H1 (cell line): ENCODE measurements at regions not wholly inside any gene's neighbourhood (a gene's known extent, or its start where the extent isn't known, plus 50 kb on each side); places are given as distances from the start of the nearest gene placed in this dataset.

Experiments
- CTCF ChIA-PET: fragments of 300-600 bp; sonication (Branson Sonifier 250); formaldehyde crosslinking; loops from one replicate; lab custom pipeline; 2021; ENCODE audit not compliant: partially characterized antibody; lab: Charles Lee
- POLR2A ChIA-PET: fragments of 300-600 bp; sonication (Branson Sonifier 250); formaldehyde crosslinking; loops from one replicate; lab custom pipeline; 2021; ENCODE audit warnings: inconsistent platforms; ENCODE audit not compliant: partially characterized antibody; lab: Charles Lee
- DNase-seq, 2 experiments: peaks; one replicate each; pipeline versions ENCODE4 v3.0.0 to v3.0.0-alpha.2; 2010 to 2022; ENCODE audit warnings: low spot score in 2 of 2, low read depth in 1 of 2, mixed read lengths in 1 of 2
- FAIRE-seq: peaks from 2 replicates; lab custom pipeline; 2011; peaks lifted over from hg19 to GRCh38; lab: Jason Lieb, UNC
- H2AFZ ChIP-seq: 2 replicates; pipeline ENCODE4 v1.8.1; 2012; ENCODE audit warnings: low read length, inconsistent platforms
- H2AK5ac ChIP-seq: 2 replicates; pipeline ENCODE4 v1.6.1; 2013; ENCODE audit warnings: low read depth, low read length
- H2BK120ac ChIP-seq: replicated peaks from 2 replicates; pipeline ENCODE3; 2013; ENCODE audit warnings: low read depth, low read length, inconsistent platforms
- H2BK12ac ChIP-seq: 2 replicates; pipeline ENCODE4 v1.6.1; 2013; ENCODE audit warnings: low read depth, low read length
- H2BK15ac ChIP-seq: 2 replicates; pipeline ENCODE4 v1.6.1; 2013; ENCODE audit warnings: low read length
- H2BK20ac ChIP-seq: 2 replicates; pipeline ENCODE4 v1.6.1; 2013; ENCODE audit warnings: low read length
- H2BK5ac ChIP-seq: 2 replicates; pipeline ENCODE4 v1.6.1; 2013; ENCODE audit warnings: low read depth, low read length
- H3K14ac ChIP-seq: 2 replicates; pipeline ENCODE4 v1.6.1; 2013; ENCODE audit warnings: inconsistent platforms; ENCODE audit not compliant: insufficient read length
- H3K18ac ChIP-seq: 2 replicates; pipeline ENCODE4 v1.6.1; 2013; ENCODE audit warnings: low read length; ENCODE audit errors: extremely low read depth
- H3K23ac ChIP-seq: 2 replicates; pipeline ENCODE4 v1.6.1; 2013; ENCODE audit warnings: inconsistent platforms; ENCODE audit not compliant: insufficient read length
- H3K23me2 ChIP-seq: 2 replicates; pipeline ENCODE4 v1.6.1; 2013; ENCODE audit warnings: low read depth, low read length
- H3K27ac ChIP-seq: 2 replicates; pipeline ENCODE4 v1.6.1; 2011; ENCODE audit warnings: low read depth, low read length, inconsistent platforms
- H3K27me3 ChIP-seq, 4 experiments: replicated peaks in 1 of 4; 1 replicate in 1 of 4; 2 replicates in 3 of 4; pipeline versions ENCODE4 v1.6.1 to v1.8.1; 2011 to 2013; ENCODE audit warnings: low read length in 3 of 4, mild to moderate bottlenecking in 3 of 4, inconsistent platforms in 2 of 4, mixed read lengths in 2 of 4, moderate library complexity in 1 of 4; ENCODE audit not compliant: control insufficient read depth in 3 of 4, insufficient read depth in 3 of 4; ENCODE audit errors: extremely low read depth in 1 of 4
- H3K36me3 ChIP-seq, 4 experiments: 2 replicates each; pipeline versions ENCODE4 v1.6.1 to v1.8.1; 2011 to 2013; ENCODE audit warnings: mild to moderate bottlenecking in 4 of 4, low read length in 3 of 4, moderate library complexity in 2 of 4, control low read depth in 1 of 4, inconsistent platforms in 1 of 4; ENCODE audit not compliant: insufficient read depth in 4 of 4, control insufficient read depth in 2 of 4
- H3K4ac ChIP-seq: replicated peaks from 2 replicates; pipeline ENCODE3; 2013; ENCODE audit warnings: low read length, low read depth, mixed read lengths, inconsistent platforms; ENCODE audit not compliant: insufficient read length
- H3K4me1 ChIP-seq, 4 experiments: replicated peaks in 1 of 4; 1 replicate in 1 of 4; 2 replicates in 3 of 4; pipeline versions ENCODE4 v1.6.1 to v1.8.1; 2011 to 2013; ENCODE audit warnings: low read length in 3 of 4, inconsistent platforms in 2 of 4, mixed read lengths in 1 of 4; ENCODE audit not compliant: insufficient read depth in 4 of 4, control insufficient read depth in 3 of 4
- H3K4me2 ChIP-seq, 2 experiments: 2 replicates each; pipeline versions ENCODE4 v1.6.1 to v1.8.1; 2011 to 2013; ENCODE audit warnings: low read depth in 2 of 2, low read length in 2 of 2, control low read depth in 1 of 2, inconsistent platforms in 1 of 2, mild to moderate bottlenecking in 1 of 2; ENCODE audit not compliant: insufficient read depth in 1 of 2
- H3K4me3 ChIP-seq, 4 experiments: fragments of 200-600, 300-600 bp in 1 of 4; sonication (generic), shearing (Covaris generic), sonication (Bioruptor Twin) in 1 of 4; 2 replicates each; pipeline versions ENCODE4 v1.5.1 to v1.8.1; 2011 to 2016; ENCODE audit warnings: low read length in 4 of 4, low read depth in 3 of 4, control low read depth in 2 of 4, inconsistent platforms in 2 of 4, mild to moderate bottlenecking in 2 of 4, mixed read lengths in 1 of 4, moderate library complexity in 1 of 4; ENCODE audit not compliant: insufficient read depth in 2 of 4; ENCODE audit errors: extremely low read depth in 1 of 4
- H3K56ac ChIP-seq: replicated peaks from 2 replicates; pipeline ENCODE3; 2013; ENCODE audit warnings: low read depth, mild to moderate bottlenecking, mixed read lengths, low read length, inconsistent platforms; ENCODE audit not compliant: insufficient read length
- H3K79me1 ChIP-seq: 2 replicates; pipeline ENCODE4 v1.6.1; 2013; ENCODE audit warnings: low read depth, low read length, control low read depth
- H3K79me2 ChIP-seq, 2 experiments: 2 replicates each; pipeline versions ENCODE4 v1.6.1 to v1.8.1; 2012 to 2013; ENCODE audit warnings: low read length in 2 of 2, mild to moderate bottlenecking in 2 of 2, inconsistent platforms in 1 of 2; ENCODE audit not compliant: insufficient read depth in 2 of 2, control insufficient read depth in 1 of 2
- H3K9ac ChIP-seq, 4 experiments: replicated peaks in 1 of 4; 1 replicate in 1 of 4; 2 replicates in 3 of 4; pipeline versions ENCODE4 v1.6.1 to v1.8.1; 2011 to 2013; ENCODE audit warnings: low read depth in 3 of 4, low read length in 3 of 4, control low read depth in 2 of 4, mild to moderate bottlenecking in 2 of 4, moderate library complexity in 2 of 4, inconsistent platforms in 1 of 4; ENCODE audit errors: extremely low read depth in 1 of 4
- H3K9me3 ChIP-seq, 2 experiments: 2 replicates each; pipeline versions ENCODE4 v1.6.1 to v1.8.1; 2012 to 2013; ENCODE audit warnings: mild to moderate bottlenecking in 2 of 2, moderate library complexity in 2 of 2, control low read depth in 1 of 2, inconsistent platforms in 1 of 2, low read depth in 1 of 2, low read length in 1 of 2, mixed read lengths in 1 of 2; ENCODE audit not compliant: insufficient read depth in 2 of 2
- H4K20me1 ChIP-seq, 2 experiments: replicated peaks in 1 of 2; 2 replicates each; pipeline versions ENCODE3 to v1.8.1; 2011 to 2013; ENCODE audit warnings: inconsistent platforms in 2 of 2, low read length in 2 of 2, mild to moderate bottlenecking in 1 of 2; ENCODE audit not compliant: insufficient read depth in 2 of 2, control insufficient read depth in 1 of 2
- H4K5ac ChIP-seq: 2 replicates; pipeline ENCODE4 v1.6.1; 2013; ENCODE audit warnings: low read length, low read depth, mixed read lengths, inconsistent platforms; ENCODE audit not compliant: insufficient read length
- H4K8ac ChIP-seq: 2 replicates; pipeline ENCODE4 v1.8.0; 2013; ENCODE audit warnings: mild to moderate bottlenecking, moderate library complexity, low read length, inconsistent platforms; ENCODE audit not compliant: insufficient read depth; ENCODE audit errors: extremely low read depth
- H4K91ac ChIP-seq: replicated peaks from 2 replicates; pipeline ENCODE3; 2013; ENCODE audit warnings: low read length, mixed read lengths, inconsistent platforms; ENCODE audit not compliant: insufficient read length
- BACH1 ChIP-seq: IDR thresholded peaks from 2 replicates; pipeline ENCODE4 v1.6.1; 2012; ENCODE audit warnings: low read length, improper control_type of control experiment
- CBX5 ChIP-seq: fragments of 300-800, 300-1000 bp; sonication (generic); IDR thresholded peaks from 2 replicates; pipeline ENCODE4 v1.7.1; 2016; ENCODE audit warnings: antibody characterized with exemption, low read length, low read depth
- CHD2 ChIP-seq: IDR thresholded peaks from 2 replicates; pipeline ENCODE4 v1.6.1; 2012; ENCODE audit warnings: low read length, improper control_type of control experiment
- EGR1 ChIP-seq: IDR thresholded peaks from 2 replicates; pipeline ENCODE4 v1.6.1; 2011; ENCODE audit warnings: low read depth, low read length, borderline replicate concordance
- GTF2F1 ChIP-seq: IDR thresholded peaks from 2 replicates; pipeline ENCODE4 v1.6.1; 2012; ENCODE audit warnings: low read depth, low read length, improper control_type of control experiment, borderline replicate concordance
- MAX ChIP-seq: IDR thresholded peaks from 2 replicates; pipeline ENCODE4 v1.6.1; 2012; ENCODE audit warnings: inconsistent platforms
- POLR2AphosphoS5 ChIP-seq: IDR thresholded peaks from 2 replicates; pipeline ENCODE4 v1.6.1; 2011; ENCODE audit warnings: low read depth, low read length
- SIN3A ChIP-seq, 2 experiments: IDR thresholded peaks in 1 of 2; conservative IDR thresholded peaks in 1 of 2; 2 replicates each; pipeline ENCODE4 v1.6.1; 2011 to 2012; ENCODE audit warnings: low read length in 2 of 2, improper control_type of control experiment in 1 of 2, low read depth in 1 of 2, mild to moderate bottlenecking in 1 of 2
- SP4 ChIP-seq: IDR thresholded peaks from 2 replicates; pipeline ENCODE4 v1.6.1; 2012; ENCODE audit warnings: low read length, inconsistent platforms
- SUZ12 ChIP-seq: fragments of 200-600 bp; sonication (generic); IDR thresholded peaks from 2 replicates; pipeline ENCODE4 v1.6.1; 2012; ENCODE audit warnings: mild to moderate bottlenecking, inconsistent platforms, low read length, moderate library complexity, mixed read lengths
- TAF1 ChIP-seq: IDR thresholded peaks from 2 replicates; pipeline ENCODE4 v1.6.1; 2011; ENCODE audit warnings: mild to moderate bottlenecking, low read depth, low read length
- TAF7 ChIP-seq: optimal IDR thresholded peaks from 2 replicates; pipeline ENCODE3; 2011; ENCODE audit warnings: low read depth, mild to moderate bottlenecking, inconsistent platforms, low read length, moderate library complexity, borderline replicate concordance
- TCF12 ChIP-seq: IDR thresholded peaks from 2 replicates; pipeline ENCODE4 v1.6.1; 2011; ENCODE audit warnings: low read depth, mild to moderate bottlenecking, low read length
- TEAD4 ChIP-seq: IDR thresholded peaks from 2 replicates; pipeline ENCODE4 v1.6.1; 2012; ENCODE audit warnings: low read depth, low read length, inconsistent platforms, mixed read lengths
- WGBS, 2 experiments: shearing (Covaris generic) in 1 of 2; methylation state at CpG; one replicate each; pipeline versions ENCODE4 v1.1.6 to v1.1.7; 2013 to 2015; ENCODE audit warnings: low lambda C conversion rate in 2 of 2, mixed read lengths in 2 of 2, inconsistent platforms in 1 of 2, low coverage in 1 of 2, missing lambda C conversion rate in 1 of 2; ENCODE audit not compliant: insufficient replicate concordance in 2 of 2, insufficient coverage in 1 of 2, insufficient read length in 1 of 2; ENCODE audit errors: extremely low coverage in 1 of 2, missing lambda C conversion rate in 1 of 2; 5-methylcytosine and 5-hydroxymethylcytosine counted together

GRCh38 chr6:140987364-140988155 is 1145.2 kb upstream of the GJE1 start:
- Histone ChIP-seq H3K23me2 (no peaks in the 10 kb centered on the region), H2AFZ (no peak overlapping the region), H3K14ac (no peak overlapping the region), H3K9me3 (no peaks in the 10 kb centered on the region), H2BK15ac (no peak overlapping the region), H3K27me3 (no peaks in the 10 kb centered on the region), H2BK12ac (no peak overlapping the region), H3K27ac (no peak overlapping the region), H3K36me3 (no peaks in the 10 kb centered on the region), H3K23ac (no peak overlapping the region), H4K8ac (no peak overlapping the region), H3K4ac (no peak overlapping the region), H2BK5ac (no peak overlapping the region), H3K18ac (no peak overlapping the region), H2BK120ac (no peak overlapping the region), H3K4me2 (no peak overlapping the region), H3K56ac (no peak overlapping the region), H4K5ac (no peak overlapping the region), H2BK20ac (no peak overlapping the region), H2AK5ac (no peak overlapping the region), H3K9ac (no peak overlapping the region), H3K4me3 (no peak overlapping the region), H3K79me2 (no peaks in the 10 kb centered on the region), H4K20me1 (no peaks in the 10 kb centered on the region), H3K4me1 (no peaks in the 10 kb centered on the region), H4K91ac (no peak overlapping the region), H3K79me1 (no peaks in the 10 kb centered on the region)
- CTCF ChIA-PET: interaction anchor here (0.5 kb wide), 1 partner anchor 91 kb away, joined by 3 read pairs; no protein-coding TSS in a partner anchor
- TF ChIP-seq CBX5: no peak
- no peak for TF ChIP-seq TAF1
- no peak for TF ChIP-seq EGR1
- no peak for TF ChIP-seq POLR2AphosphoS5
- TF ChIP-seq BACH1: no peak
- TF ChIP-seq SP4: no peak
- no peak for TF ChIP-seq TCF12
- TF ChIP-seq SUZ12: no peak
- no peak for TF ChIP-seq TEAD4
- no peak for TF ChIP-seq SIN3A (conservative IDR thresholded peaks at IDR 0.05 in 1 of 2, IDR thresholded peaks at IDR 0.05 in 1 of 2; ENCODE audit: low read depth in 1 of 2, low read length in 2 of 2)
- TF ChIP-seq GTF2F1: no peak
- TF ChIP-seq MAX: no peak
- no peak for TF ChIP-seq CHD2
- no peak for TF ChIP-seq TAF7
- WGBS, 2 experiments: 82% methylated on average over 2 of the region's 2 CpGs; no CpG with 5 or more reads in 1 of the 2 experiments
- POLR2A ChIA-PET: interaction anchor here (0.6 kb wide), 1 partner anchor 155 kb away, joined by 3 read pairs; no protein-coding TSS in a partner anchor
- FAIRE-seq (no peak), DNase-seq (no peak)
